Kidney epithelial cell (primary cell): ENCODE measurements at regions not wholly inside any gene's neighbourhood (a gene's known extent, or its start where the extent isn't known, plus 50 kb on each side); places are given as distances from the start of the nearest gene placed in this dataset.

Experiments
- DNase-seq: peaks from one replicate; pipeline ENCODE4 v3.0.0-alpha.2; 2010; ENCODE audit warnings: low read depth
- H3K27me3 ChIP-seq: 2 replicates; pipeline ENCODE4 v1.6.0; 2011; ENCODE audit warnings: low read length; ENCODE audit not compliant: control insufficient read depth, insufficient read depth
- H3K36me3 ChIP-seq: 2 replicates; pipeline ENCODE4 v1.5.1; 2011; ENCODE audit warnings: low read length; ENCODE audit not compliant: control insufficient read depth, insufficient read depth
- H3K4me3 ChIP-seq: 2 replicates; pipeline ENCODE4 v1.5.1; 2011; ENCODE audit warnings: low read depth, mild to moderate bottlenecking, control low read depth, low read length
- CTCF ChIP-seq: IDR thresholded peaks from 2 replicates; pipeline ENCODE4 v1.5.1; 2011; ENCODE audit warnings: mild to moderate bottlenecking, moderate library complexity, low read length, control low read depth, inconsistent platforms; ENCODE audit not compliant: insufficient read depth, poor library complexity, severe bottlenecking

DNA sequence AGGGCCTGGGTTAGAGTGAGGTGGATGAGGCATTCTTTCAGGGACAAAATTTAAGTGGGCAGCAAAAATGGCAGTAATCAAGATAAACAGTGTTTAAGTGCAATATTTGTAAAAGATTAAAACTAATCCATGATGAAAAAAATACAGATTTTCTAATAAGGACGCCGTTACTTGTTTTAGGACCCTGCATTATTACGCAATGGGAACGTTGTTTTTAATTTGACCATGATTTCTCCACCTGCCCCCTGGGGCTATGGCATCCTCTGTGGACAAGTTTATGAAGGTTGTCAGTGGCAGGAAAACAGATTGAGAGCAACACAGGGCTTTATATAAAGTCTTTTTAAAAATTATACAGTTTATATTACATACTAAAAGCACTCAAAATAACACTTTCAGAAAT is 380.6 kb upstream of the PHF14 start:
- no peak for TF ChIP-seq CTCF
- H3K27me3 ChIP-seq, result no peaks in the 10 kb centered on the region
- no peak overlapping the region for H3K4me3 ChIP-seq
- H3K36me3 ChIP-seq, result no peaks in the 10 kb centered on the region
- no peak for DNase-seq

DNA sequence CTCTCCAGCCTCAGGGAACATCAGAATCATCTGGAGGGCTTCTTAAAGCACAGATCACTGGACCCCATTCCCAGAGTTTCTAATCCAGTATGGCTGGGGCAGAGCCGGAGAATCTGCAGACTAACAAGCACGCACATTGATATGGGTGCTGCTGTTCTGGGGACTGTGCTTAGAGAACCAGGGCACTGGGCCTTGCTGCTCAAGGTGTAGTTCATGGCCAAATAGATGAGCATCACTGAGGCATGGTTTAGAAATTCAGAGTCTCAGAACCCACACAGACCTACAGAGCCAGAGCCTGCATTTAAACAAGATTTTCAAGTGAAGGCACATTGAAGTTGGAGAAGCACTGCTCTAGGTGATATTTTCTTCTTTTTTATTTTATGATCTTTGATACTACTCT is 376.8 kb upstream of the PHF14 start:
- no peak for DNase-seq
- H3K36me3 ChIP-seq, result no peaks in the 10 kb centered on the region
- no peak overlapping the region for H3K4me3 ChIP-seq
- no peaks in the 10 kb centered on the region for H3K27me3 ChIP-seq
- TF ChIP-seq CTCF, result no peak

DNA sequence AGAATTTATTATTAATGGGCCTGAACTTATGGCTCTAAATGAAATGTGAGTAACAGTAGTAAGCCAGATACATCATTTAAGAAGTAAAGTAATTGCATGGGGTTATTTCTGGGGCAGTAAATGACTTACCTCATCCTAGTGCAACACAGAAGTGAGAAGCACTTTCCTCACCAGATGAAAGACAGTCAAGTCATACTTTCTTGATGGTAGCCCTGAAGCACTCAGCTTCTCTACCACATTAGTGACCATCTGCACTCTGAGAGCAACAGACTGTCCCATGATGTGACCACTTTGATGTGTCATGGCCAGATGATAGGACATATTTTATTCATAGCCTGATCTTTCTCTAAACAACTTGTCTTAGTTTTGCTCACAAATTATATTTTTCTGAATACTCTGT is 369.5 kb upstream of the PHF14 start:
- H3K4me3 ChIP-seq, result no peak overlapping the region
- H3K36me3 ChIP-seq, result no peaks in the 10 kb centered on the region
- no peak for TF ChIP-seq CTCF
- no peaks in the 10 kb centered on the region for H3K27me3 ChIP-seq
- no peak for DNase-seq

DNA sequence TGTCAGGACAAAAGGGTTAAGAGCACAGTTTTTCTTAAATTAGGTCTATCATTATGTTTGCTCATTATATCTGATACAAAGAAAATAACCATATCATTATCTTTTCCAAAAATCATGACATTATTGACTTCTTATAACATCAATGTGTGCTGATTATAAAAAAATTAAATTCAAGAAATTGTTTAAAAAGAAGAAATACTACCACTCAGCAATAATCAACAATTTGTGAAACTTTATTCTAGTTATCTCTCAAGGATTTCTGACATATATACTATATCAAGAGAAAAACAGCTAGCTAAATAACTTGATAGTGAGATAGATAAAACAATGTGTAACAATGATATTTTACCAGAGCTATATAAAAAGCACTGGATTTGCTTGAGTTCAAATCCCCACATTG is 360.7 kb upstream of the PHF14 start:
- Histone ChIP-seq H3K4me3 (no peak overlapping the region), H3K27me3 (no peaks in the 10 kb centered on the region), H3K36me3 (no peaks in the 10 kb centered on the region)
- no peak for TF ChIP-seq CTCF
- DNase-seq, result no peak

DNA sequence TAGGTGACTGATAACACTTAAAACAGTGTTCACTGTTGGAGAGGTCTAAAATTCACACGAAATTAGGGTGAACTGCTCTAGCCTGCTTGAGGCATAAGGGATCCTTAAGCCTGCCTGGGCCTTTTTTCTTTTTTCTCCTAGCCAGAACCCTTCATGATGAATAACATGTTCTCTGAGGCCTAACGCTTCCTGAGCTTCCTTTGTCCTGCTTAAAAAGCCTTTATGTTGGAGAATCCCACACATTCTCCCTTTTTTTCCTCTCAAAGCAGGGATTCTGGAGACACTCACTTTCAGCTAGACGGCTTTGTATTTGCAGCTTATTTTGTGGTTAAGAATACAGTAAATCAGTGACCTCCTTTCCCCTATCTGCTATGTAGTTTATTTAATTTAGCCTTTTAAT is 354.7 kb upstream of the PHF14 start:
- no peak for TF ChIP-seq CTCF

GRCh38 chr7:10632712-10633111 is 341.0 kb upstream of the PHF14 start:
- Histone ChIP-seq H3K4me3 (no peak overlapping the region), H3K36me3 (no peaks in the 10 kb centered on the region), H3K27me3 (no peaks in the 10 kb centered on the region)
- no peak for TF ChIP-seq CTCF
- no peak for DNase-seq

More for the DNA sequence above, 354.7 kb upstream of the PHF14 start:
- Histone ChIP-seq H3K36me3 (no peaks in the 10 kb centered on the region), H3K27me3 (no peaks in the 10 kb centered on the region), H3K4me3 (no peak overlapping the region)
- DNase-seq, result no peak
